DOHH2 (cell line): ENCODE measurements at regions not wholly inside any gene's neighbourhood (a gene's known extent, or its start where the extent isn't known, plus 50 kb on each side); places are given as distances from the start of the nearest gene placed in this dataset.

Source experiments
- H3F3A ChIP-seq: fragments of 200-600 bp; sonication (generic), shearing (Covaris generic); 2 replicates; pipeline ENCODE4 v1.6.0; 2016; ENCODE audit warnings: antibody characterized with exemption, mild to moderate bottlenecking; ENCODE audit not compliant: control insufficient read depth, insufficient read depth
- H3K27ac ChIP-seq: fragments of 200-600 bp; sonication (generic); 2 replicates; pipeline ENCODE4 v1.5.1; 2014; ENCODE audit warnings: low read depth, mild to moderate bottlenecking, low read length, moderate library complexity
- H3K27me3 ChIP-seq: fragments of 200-600 bp; sonication (generic); 2 replicates; pipeline ENCODE4 v1.6.1; 2014; ENCODE audit warnings: mild to moderate bottlenecking, low read length, mixed read lengths; ENCODE audit not compliant: control insufficient read depth
- H3K36me3 ChIP-seq: fragments of 200-600 bp; sonication (generic); 2 replicates; pipeline ENCODE4 v1.6.1; 2014; ENCODE audit warnings: mild to moderate bottlenecking, low read length, moderate library complexity, mixed read lengths; ENCODE audit not compliant: control insufficient read depth
- H3K4me1 ChIP-seq: fragments of 200-600 bp; sonication (generic); 2 replicates; pipeline ENCODE4 v1.6.1; 2014; ENCODE audit warnings: mild to moderate bottlenecking, low read length, mixed read lengths; ENCODE audit not compliant: control insufficient read depth
- H3K4me2 ChIP-seq: fragments of 200-600 bp; sonication (generic); 2 replicates; pipeline ENCODE4 v1.6.0; 2014; ENCODE audit warnings: mild to moderate bottlenecking, low read length, moderate library complexity
- H3K4me3 ChIP-seq: fragments of 200-600 bp; sonication (generic); 2 replicates; pipeline ENCODE4 v1.5.1; 2014; ENCODE audit warnings: mild to moderate bottlenecking, low read length, mixed read lengths
- H3K79me2 ChIP-seq: fragments of 200-600 bp; sonication (generic); 2 replicates; pipeline ENCODE4 v1.6.1; 2014; ENCODE audit warnings: mild to moderate bottlenecking, low read length, mixed read lengths; ENCODE audit not compliant: control insufficient read depth
- H3K9me2 ChIP-seq: fragments of 200-600 bp; sonication (generic); replicated peaks from 2 replicates; pipeline ENCODE4 v1.6.1; 2014; ENCODE audit warnings: mild to moderate bottlenecking, low read length, mixed read lengths; ENCODE audit not compliant: control insufficient read depth
- H3K9me3 ChIP-seq: fragments of 200-600 bp; sonication (generic); 2 replicates; pipeline ENCODE4 v1.6.1; 2014; ENCODE audit warnings: antibody characterized with exemption, low read length, mixed read lengths; ENCODE audit not compliant: control insufficient read depth, insufficient read depth
- H4K20me1 ChIP-seq: fragments of 200-600 bp; sonication (generic); 2 replicates; pipeline ENCODE4 v1.6.0; 2014; ENCODE audit warnings: low read depth, mild to moderate bottlenecking, antibody characterized with exemption, low read length, moderate library complexity; ENCODE audit not compliant: control insufficient read depth, insufficient read depth
- EZH2phosphoT487 ChIP-seq: fragments of 200-600 bp; sonication (generic); IDR thresholded peaks from 2 replicates; pipeline ENCODE4 v1.6.1; 2017; ENCODE audit warnings: borderline replicate concordance, mild to moderate bottlenecking, antibody characterized with exemption, low read length, moderate library complexity, mixed read lengths
- TF ChIP-seq, protein P1 (sequence below): fragments of 200-600 bp; sonication (generic); IDR thresholded peaks from one replicate; pipeline ENCODE4 v1.5.1; 2014; ENCODE audit warnings: antibody characterized with exemption, mild to moderate bottlenecking, low read depth, low read length; ENCODE audit not compliant: poor library complexity, severe bottlenecking

GRCh38 chr12:38956337-38956736, 50.9 kb upstream of the CPNE8 start:
- TF ChIP-seq EZH2phosphoT487 = no peak
- TF ChIP-seq, protein P1, sequence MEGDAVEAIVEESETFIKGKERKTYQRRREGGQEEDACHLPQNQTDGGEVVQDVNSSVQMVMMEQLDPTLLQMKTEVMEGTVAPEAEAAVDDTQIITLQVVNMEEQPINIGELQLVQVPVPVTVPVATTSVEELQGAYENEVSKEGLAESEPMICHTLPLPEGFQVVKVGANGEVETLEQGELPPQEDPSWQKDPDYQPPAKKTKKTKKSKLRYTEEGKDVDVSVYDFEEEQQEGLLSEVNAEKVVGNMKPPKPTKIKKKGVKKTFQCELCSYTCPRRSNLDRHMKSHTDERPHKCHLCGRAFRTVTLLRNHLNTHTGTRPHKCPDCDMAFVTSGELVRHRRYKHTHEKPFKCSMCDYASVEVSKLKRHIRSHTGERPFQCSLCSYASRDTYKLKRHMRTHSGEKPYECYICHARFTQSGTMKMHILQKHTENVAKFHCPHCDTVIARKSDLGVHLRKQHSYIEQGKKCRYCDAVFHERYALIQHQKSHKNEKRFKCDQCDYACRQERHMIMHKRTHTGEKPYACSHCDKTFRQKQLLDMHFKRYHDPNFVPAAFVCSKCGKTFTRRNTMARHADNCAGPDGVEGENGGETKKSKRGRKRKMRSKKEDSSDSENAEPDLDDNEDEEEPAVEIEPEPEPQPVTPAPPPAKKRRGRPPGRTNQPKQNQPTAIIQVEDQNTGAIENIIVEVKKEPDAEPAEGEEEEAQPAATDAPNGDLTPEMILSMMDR = no peak
- no peak overlapping the region for H3K27ac ChIP-seq

More at GRCh38 chr12:38956337-38956736, 50.9 kb upstream of the CPNE8 start:
- Histone ChIP-seq H3K79me2 (no peaks in the 10 kb centered on the region), H3K36me3 (no peaks in the 10 kb centered on the region), H3K9me2 (no peaks in the 10 kb centered on the region), H4K20me1 (no peaks in the 10 kb centered on the region), H3K9me3 (no peaks in the 10 kb centered on the region), H3K4me3 (no peak overlapping the region), H3F3A (no peaks in the 10 kb centered on the region), H3K27me3 (no peaks in the 10 kb centered on the region), H3K4me2 (no peak overlapping the region), H3K4me1 (no peaks in the 10 kb centered on the region)
